PC-3 (cell line): ENCODE measurements at regions not wholly inside any gene's neighbourhood (a gene's known extent, or its start where the extent isn't known, plus 50 kb on each side); places are given as distances from the start of the nearest gene placed in this dataset.
"Not testable (repeated sequence)": the region's sequence is repeated elsewhere in the genome, so short reads cannot be mapped to it uniquely, and the experiment has no call there.

Experiments used
- ATAC-seq: fragments of 200-7000 bp; cut with Tn5 transposase; 2 replicates; pipeline ENCODE4 v1.9.1; 2020; ENCODE audit warnings: mild to moderate bottlenecking, moderate library complexity
- BruUV-seq: library from RNA; stranded (reverse); fragments of 400-500 nt; replicated peaks from 2 replicates; lab custom pipeline; 2021; lab: Mats Ljungman, UMichigan
- CTCF ChIA-PET: fragments of 300-600 bp; sonication (Branson Sonifier 250); formaldehyde crosslinking; loops from one replicate; lab custom pipeline; 2022; ENCODE audit warnings: antibody characterized with exemption; lab: Charles Lee
- POLR2A ChIA-PET: fragments of 300-600 bp; sonication (Branson Sonifier 250); formaldehyde crosslinking; loops from one replicate; lab custom pipeline; 2022; ENCODE audit warnings: antibody characterized with exemption; ENCODE audit not compliant: unreplicated experiment; lab: Charles Lee
- DNase-seq: peaks from one replicate; pipeline ENCODE4 v3.0.0-alpha.2; 2015
- H2AFZ ChIP-seq: fragments of 300-600 bp; sonication (generic); 2 replicates; pipeline ENCODE4 v1.6.0; 2016; ENCODE audit warnings: antibody characterized with exemption, low read length
- H3F3A ChIP-seq: fragments of 300-600 bp; sonication (generic); one replicate; pipeline ENCODE4 v1.6.0; 2017; ENCODE audit warnings: antibody characterized with exemption, low read length, control low read depth, mild to moderate bottlenecking; ENCODE audit not compliant: unreplicated experiment
- H3K27ac ChIP-seq: fragments of 300-600 bp; sonication (generic); 2 replicates; pipeline ENCODE4 v1.5.1; 2016; ENCODE audit warnings: mild to moderate bottlenecking, low read length
- H3K27me3 ChIP-seq: fragments of 300-600 bp; sonication (generic); 2 replicates; pipeline ENCODE4 v1.6.1; 2016; ENCODE audit warnings: low read length, mixed read lengths
- H3K36me3 ChIP-seq: fragments of 300-600 bp; sonication (generic); 2 replicates; pipeline ENCODE4 v1.6.1; 2016; ENCODE audit warnings: low read depth, mixed run types, low read length, mixed read lengths
- H3K4me1 ChIP-seq: fragments of 300-600 bp; sonication (generic); 2 replicates; pipeline ENCODE4 v1.5.1; 2016; ENCODE audit warnings: low read length; ENCODE audit not compliant: insufficient read depth
- H3K4me2 ChIP-seq: fragments of 300-600 bp; sonication (generic); 2 replicates; pipeline ENCODE4 v1.6.0; 2016; ENCODE audit warnings: low read length
- H3K4me3 ChIP-seq: fragments of 300-600 bp; sonication (generic); 2 replicates; pipeline ENCODE4 v1.5.1; 2016; ENCODE audit warnings: mild to moderate bottlenecking, low read length, mixed read lengths
- H3K79me2 ChIP-seq: fragments of 300-600 bp; sonication (generic); 2 replicates; pipeline ENCODE4 v1.6.1; 2017; ENCODE audit warnings: low read length, mixed read lengths
- H3K9ac ChIP-seq: fragments of 300-600 bp; sonication (generic); 2 replicates; pipeline ENCODE4 v1.6.0; 2016; ENCODE audit warnings: mild to moderate bottlenecking, low read length
- H3K9me2 ChIP-seq: fragments of 300-600 bp; sonication (generic); replicated peaks from 2 replicates; pipeline ENCODE4 v1.6.1; 2016; ENCODE audit warnings: mixed run types, low read length, mixed read lengths
- H3K9me3 ChIP-seq: fragments of 300-600 bp; sonication (generic); 2 replicates; pipeline ENCODE4 v1.6.1; 2016; ENCODE audit warnings: low read length, mixed read lengths
- H4K20me1 ChIP-seq: fragments of 300-600 bp; sonication (generic); 2 replicates; pipeline ENCODE4 v1.6.1; 2016; ENCODE audit warnings: low read length, mixed read lengths
- EZH2 ChIP-seq: fragments of 300-600 bp; sonication (generic); IDR thresholded peaks from one replicate; pipeline ENCODE4 v1.6.1; 2017; ENCODE audit warnings: antibody characterized with exemption, mild to moderate bottlenecking, low read length; ENCODE audit not compliant: unreplicated experiment
- EZH2phosphoT487 ChIP-seq: fragments of 300-600 bp; sonication (generic); IDR thresholded peaks from 2 replicates; pipeline ENCODE4 v1.6.1; 2018; ENCODE audit warnings: mild to moderate bottlenecking, antibody characterized with exemption, low read length, borderline replicate concordance
- intact Hi-C: fragments of 100-400 bp; cut with micrococcal nuclease; formaldehyde crosslinking; loops from 2 replicates; pipeline ENCODE4 v1.9.0; 2023
- TF ChIP-seq, protein P1 (sequence below): fragments of 300-600 bp; sonication (generic); conservative IDR thresholded peaks from 2 replicates; pipeline ENCODE4 v1.5.1; 2017; ENCODE audit warnings: antibody characterized with exemption, low read depth, mild to moderate bottlenecking, low read length

DNA sequence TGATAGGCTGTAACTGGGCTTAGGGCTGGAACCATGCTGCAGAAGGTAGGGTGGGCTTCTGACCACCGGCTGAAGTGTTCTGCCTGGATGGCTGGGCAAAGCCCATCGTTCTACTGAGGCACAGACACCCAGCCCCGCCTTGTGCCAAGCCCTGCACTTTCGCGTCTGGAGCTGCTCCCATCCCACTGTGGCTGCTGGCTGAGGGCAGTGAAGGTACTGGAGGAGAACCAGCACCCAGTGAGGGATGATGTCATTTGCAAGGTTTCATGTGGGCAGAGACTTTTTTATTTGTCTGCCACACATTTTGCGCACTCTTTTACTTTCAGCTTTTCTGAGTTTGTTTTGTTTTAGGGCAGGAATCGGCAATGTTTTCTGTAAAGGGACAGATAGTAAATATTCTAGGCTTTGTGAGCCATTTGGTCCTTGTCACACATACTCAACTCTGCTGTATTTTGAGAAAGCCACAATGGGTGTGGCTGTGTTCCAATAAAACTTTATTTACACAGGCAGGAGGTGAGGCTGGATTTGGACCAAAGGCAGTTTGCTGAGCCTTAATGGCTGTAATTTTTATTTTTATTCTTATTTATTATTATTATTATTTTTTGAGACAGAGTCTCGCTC is 85.6 kb downstream of the ASB1 start:
- no peak overlapping the region for H3K9ac ChIP-seq
- no peaks in the 10 kb centered on the region for H3F3A ChIP-seq
- peaks cover 5% of the 10 kb centered on the region; the same call in 1 of the 2 replicates for H3K4me1 ChIP-seq
- H3K9me2 ChIP-seq, result no peaks in the 10 kb centered on the region
- TF ChIP-seq EZH2 (no peak), EZH2phosphoT487 (no peak)
- TF ChIP-seq, protein P1, sequence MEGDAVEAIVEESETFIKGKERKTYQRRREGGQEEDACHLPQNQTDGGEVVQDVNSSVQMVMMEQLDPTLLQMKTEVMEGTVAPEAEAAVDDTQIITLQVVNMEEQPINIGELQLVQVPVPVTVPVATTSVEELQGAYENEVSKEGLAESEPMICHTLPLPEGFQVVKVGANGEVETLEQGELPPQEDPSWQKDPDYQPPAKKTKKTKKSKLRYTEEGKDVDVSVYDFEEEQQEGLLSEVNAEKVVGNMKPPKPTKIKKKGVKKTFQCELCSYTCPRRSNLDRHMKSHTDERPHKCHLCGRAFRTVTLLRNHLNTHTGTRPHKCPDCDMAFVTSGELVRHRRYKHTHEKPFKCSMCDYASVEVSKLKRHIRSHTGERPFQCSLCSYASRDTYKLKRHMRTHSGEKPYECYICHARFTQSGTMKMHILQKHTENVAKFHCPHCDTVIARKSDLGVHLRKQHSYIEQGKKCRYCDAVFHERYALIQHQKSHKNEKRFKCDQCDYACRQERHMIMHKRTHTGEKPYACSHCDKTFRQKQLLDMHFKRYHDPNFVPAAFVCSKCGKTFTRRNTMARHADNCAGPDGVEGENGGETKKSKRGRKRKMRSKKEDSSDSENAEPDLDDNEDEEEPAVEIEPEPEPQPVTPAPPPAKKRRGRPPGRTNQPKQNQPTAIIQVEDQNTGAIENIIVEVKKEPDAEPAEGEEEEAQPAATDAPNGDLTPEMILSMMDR, result no peak
- intact Hi-C loops, result loop anchor here (2.0 kb wide), 1 partner anchor 272 kb away; no protein-coding TSS in a partner anchor
- H2AFZ ChIP-seq, result no peak overlapping the region
- H3K4me2 ChIP-seq, result peak overlapping the region; percentile 34; the same call in 1 of the 2 replicates
- no peaks in the 10 kb centered on the region for H4K20me1 ChIP-seq
- no TSS peak for BruUV-seq
- no peaks in the 10 kb centered on the region for H3K79me2 ChIP-seq
- H3K27ac ChIP-seq, result no peak overlapping the region
- DNase-seq (peak; percentile 31), ATAC-seq (no peak)
- no peaks in the 10 kb centered on the region for H3K27me3 ChIP-seq
- CTCF ChIA-PET, result interaction anchor here (1.6 kb wide), 1 partner anchor 17 kb away, joined by 4 read pairs; no protein-coding TSS in a partner anchor
- POLR2A ChIA-PET, result no interaction called here
- H3K4me3 ChIP-seq, result no peak overlapping the region
- H3K36me3 ChIP-seq, result no peaks in the 10 kb centered on the region
- H3K9me3 ChIP-seq, result peaks cover 4% of the 10 kb centered on the region; the same call in 1 of the 2 replicates

DNA sequence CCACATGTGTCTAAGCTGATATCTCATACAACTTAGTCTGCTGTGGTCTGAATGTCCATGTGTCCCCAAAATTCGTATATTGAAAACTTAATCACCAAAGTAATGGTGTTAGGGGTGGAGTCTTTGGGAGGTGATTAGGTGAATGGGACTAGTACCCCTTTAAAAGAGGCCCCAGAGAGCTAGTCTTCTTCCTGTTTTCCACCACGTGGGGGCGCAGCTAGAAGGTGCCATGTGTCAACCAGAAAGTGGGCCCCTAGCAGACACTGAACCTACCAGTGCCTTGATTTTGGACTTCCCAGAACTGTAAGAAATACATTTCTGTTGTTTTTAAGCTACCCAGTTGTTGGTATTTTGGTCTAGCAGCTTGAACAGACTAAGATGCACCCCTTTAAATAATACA is 86.6 kb downstream of the ASB1 start:
- Histone ChIP-seq H4K20me1 (no peaks in the 10 kb centered on the region), H3K4me2 (no peak overlapping the region), H3F3A (no peaks in the 10 kb centered on the region), H3K27me3 (no peaks in the 10 kb centered on the region), H3K9me2 (no peaks in the 10 kb centered on the region), H3K36me3 (no peaks in the 10 kb centered on the region), H3K79me2 (no peaks in the 10 kb centered on the region), H2AFZ (no peak overlapping the region), H3K27ac (no peak overlapping the region), H3K9ac (no peak overlapping the region), H3K9me3 (peaks cover 4% of the 10 kb centered on the region; the same call in 1 of the 2 replicates), H3K4me3 (no peak overlapping the region), H3K4me1 (peaks cover 5% of the 10 kb centered on the region; the same call in 1 of the 2 replicates)
- BruUV-seq, result no TSS peak
- no peak for TF ChIP-seq EZH2
- TF ChIP-seq, protein P1, result peak; percentile 84
- CTCF ChIA-PET, result interaction anchor here (0.5 to 1.6 kb wide), 5 partner anchors 16 to 1351 kb away, joined by 3 to 8 read pairs (median 4); no protein-coding TSS in a partner anchor
- DNase-seq (peak; percentile 68), ATAC-seq (peak; percentile 87; the same call in 1 of the 2 replicates)
- POLR2A ChIA-PET, result no interaction called here
- intact Hi-C loops, result loop anchor here (2.0 kb wide), 1 partner anchor 271 kb away; no protein-coding TSS in a partner anchor

DNA sequence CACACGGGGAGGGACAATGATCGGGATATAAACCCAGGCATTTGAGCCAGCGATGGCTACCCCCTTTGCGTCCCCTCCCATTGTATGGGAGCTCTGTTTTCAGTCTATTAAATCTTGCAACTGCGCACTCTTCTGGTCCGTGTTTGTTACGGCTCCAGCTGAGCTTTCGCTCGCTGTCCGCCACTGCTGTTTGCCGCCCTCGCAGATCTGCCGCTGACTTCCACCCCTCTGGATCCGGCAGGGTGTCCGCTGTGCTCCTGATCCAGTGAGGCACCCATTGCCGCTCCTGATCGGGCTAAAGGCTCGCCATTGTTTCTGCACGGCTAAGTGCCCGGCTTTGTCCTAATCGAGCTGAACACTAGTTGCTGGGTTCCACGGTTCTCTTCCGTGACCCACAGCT is 87.3 kb downstream of the ASB1 start:
- not testable (repeated sequence) for H3K27me3 ChIP-seq

More for the DNA sequence above, 87.3 kb downstream of the ASB1 start:
- DNase-seq, POLR2A ChIA-PET, H3K36me3 ChIP-seq, intact Hi-C loops, BruUV-seq, H2AFZ ChIP-seq, H3K9me3 ChIP-seq, H3K9me2 ChIP-seq, H3K79me2 ChIP-seq, H3K4me1 ChIP-seq, H3K9ac ChIP-seq, H3K4me2 ChIP-seq, H3K4me3 ChIP-seq, H3F3A ChIP-seq, H3K27ac ChIP-seq, H4K20me1 ChIP-seq, ATAC-seq: not testable (repeated sequence)
- CTCF ChIA-PET, result interaction anchor here (0.7 to 1.6 kb wide), 3 partner anchors 16 to 271 kb away, joined by 3 to 5 read pairs (median 4); no protein-coding TSS in a partner anchor
